GM23338 (cell line): ENCODE measurements at regions not wholly inside any gene's neighbourhood (a gene's known extent, or its start where the extent isn't known, plus 50 kb on each side); places are given as distances from the start of the nearest gene placed in this dataset.

Experiments
- CREB1 ChIP-seq: fragments of 250-450 bp; sonication (Bioruptor Pico); IDR thresholded peaks from 2 replicates; pipeline ENCODE4 v1.5.0; 2020; ENCODE audit warnings: low read depth, mild to moderate bottlenecking, moderate library complexity
- CTCF ChIP-seq, 2 experiments: fragments of 200-600 bp in 1 of 2; sonication (generic) in 1 of 2; conservative IDR thresholded peaks; 2 replicates each; pipeline versions ENCODE4 v1.5.1 to v1.6.1; 2016 to 2017; ENCODE audit warnings: antibody characterized with exemption in 2 of 2, low read depth in 2 of 2, mild to moderate bottlenecking in 2 of 2, moderate library complexity in 1 of 2
- ETS1 ChIP-seq: IDR thresholded peaks from 2 replicates; pipeline ENCODE4 v1.6.1; 2016; ENCODE audit warnings: antibody characterized with exemption
- EZH2 ChIP-seq: fragments of 200-600 bp; sonication (generic); IDR thresholded peaks from one replicate; pipeline ENCODE4 v1.8.0; 2017; ENCODE audit warnings: antibody characterized with exemption, mild to moderate bottlenecking, low read depth; ENCODE audit not compliant: unreplicated experiment
- EZH2phosphoT487 ChIP-seq: fragments of 200-600 bp; sonication (generic); IDR thresholded peaks from one replicate; pipeline ENCODE4 v1.8.1; 2018; ENCODE audit warnings: antibody characterized with exemption; ENCODE audit not compliant: unreplicated experiment
- JUNB ChIP-seq: IDR thresholded peaks from one replicate; pipeline ENCODE4 v1.6.1; 2016; ENCODE audit warnings: antibody characterized with exemption; ENCODE audit not compliant: unreplicated experiment
- POLR2AphosphoS5 ChIP-seq: IDR thresholded peaks from 2 replicates; pipeline ENCODE4 v1.6.1; 2016; ENCODE audit warnings: antibody characterized with exemption, low read depth
- REST ChIP-seq: IDR thresholded peaks from one replicate; pipeline ENCODE4 v1.6.1; 2018; ENCODE audit warnings: antibody characterized with exemption; ENCODE audit not compliant: unreplicated experiment
- STAT1 ChIP-seq: IDR thresholded peaks from one replicate; pipeline ENCODE4 v1.6.1; 2016; ENCODE audit warnings: antibody characterized with exemption; ENCODE audit not compliant: unreplicated experiment
- ZNF114 ChIP-seq: fragments of 250-450 bp; sonication (Bioruptor Pico); IDR thresholded peaks from 2 replicates; pipeline ENCODE4 v1.5.0; 2020; ENCODE audit warnings: mild to moderate bottlenecking, moderate library complexity
- ZNF462 ChIP-seq: fragments of 250-450 bp; sonication (Bioruptor Pico); IDR thresholded peaks from 2 replicates; pipeline ENCODE4 v1.5.0; 2020; ENCODE audit warnings: mild to moderate bottlenecking, moderate library complexity

- TF ChIP-seq EZH2 (no peak), CTCF (conservative IDR thresholded peaks at IDR 0.05; ENCODE audit: low read depth in 2 of 2) (no peak), REST (no peak), EZH2phosphoT487 (no peak), CREB1 (CRISPR knock-in tag) (no peak), JUNB (no peak), ZNF114 (no peak), STAT1 (no peak), ZNF462 (CRISPR knock-in tag) (no peak), POLR2AphosphoS5 (no peak), ETS1 (no peak)
Measured at GRCh38 chr5:24773261-24773660, 128.5 kb upstream of the CDH10 start.
